Panc1 (cell line): ENCODE measurements at regions not wholly inside any gene's neighbourhood (a gene's known extent, or its start where the extent isn't known, plus 50 kb on each side); places are given as distances from the start of the nearest gene placed in this dataset.

Experiments used
- POLR2AphosphoS5 ChIP-seq: IDR thresholded peaks from 2 replicates; pipeline ENCODE4 v1.6.1; 2012; ENCODE audit warnings: mild to moderate bottlenecking, low read depth, low read length, moderate library complexity
- SIN3A ChIP-seq: IDR thresholded peaks from 2 replicates; pipeline ENCODE4 v1.6.1; 2012; ENCODE audit warnings: low read depth, mild to moderate bottlenecking, low read length, moderate library complexity, borderline replicate concordance; ENCODE audit not compliant: insufficient read depth
- TCF7L2 ChIP-seq: IDR thresholded peaks from 2 replicates; pipeline ENCODE4 v1.6.1; 2011; ENCODE audit warnings: mild to moderate bottlenecking, low read depth, low read length, inconsistent platforms
- TF ChIP-seq, protein P1 (sequence below): fragments of 450-650 bp; IDR thresholded peaks from 2 replicates; pipeline ENCODE4 v1.5.1; 2017; ENCODE audit warnings: mild to moderate bottlenecking
- TF ChIP-seq, protein P2 (sequence below), 2 experiments: IDR thresholded peaks; 2 replicates each; pipeline ENCODE4 v1.6.1; 2011 to 2012; ENCODE audit warnings: low read depth in 2 of 2, control low read depth in 1 of 2, low read length in 1 of 2, mild to moderate bottlenecking in 1 of 2, moderate library complexity in 1 of 2; ENCODE audit not compliant: insufficient read depth in 1 of 2

DNA sequence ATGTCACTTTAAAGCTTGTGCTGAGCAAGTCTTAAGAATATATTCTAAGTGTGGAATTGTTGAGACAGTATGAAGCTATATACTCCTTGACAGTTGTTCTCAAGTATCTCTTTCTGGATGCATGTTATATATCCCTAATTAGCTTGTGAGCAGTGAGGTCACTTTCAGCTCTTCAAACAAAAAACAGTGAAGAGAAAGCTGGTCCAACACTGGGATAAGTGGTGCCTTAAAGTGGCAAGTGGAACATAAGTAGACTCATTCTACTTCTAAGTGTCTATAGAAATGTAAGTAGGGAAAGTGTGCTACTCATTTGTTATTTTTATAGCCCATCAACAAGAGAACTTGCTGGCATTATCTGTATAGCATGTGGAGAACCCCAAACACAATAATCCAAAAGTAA is 133.1 kb upstream of the BACH2 start:
- TF ChIP-seq, protein P1, sequence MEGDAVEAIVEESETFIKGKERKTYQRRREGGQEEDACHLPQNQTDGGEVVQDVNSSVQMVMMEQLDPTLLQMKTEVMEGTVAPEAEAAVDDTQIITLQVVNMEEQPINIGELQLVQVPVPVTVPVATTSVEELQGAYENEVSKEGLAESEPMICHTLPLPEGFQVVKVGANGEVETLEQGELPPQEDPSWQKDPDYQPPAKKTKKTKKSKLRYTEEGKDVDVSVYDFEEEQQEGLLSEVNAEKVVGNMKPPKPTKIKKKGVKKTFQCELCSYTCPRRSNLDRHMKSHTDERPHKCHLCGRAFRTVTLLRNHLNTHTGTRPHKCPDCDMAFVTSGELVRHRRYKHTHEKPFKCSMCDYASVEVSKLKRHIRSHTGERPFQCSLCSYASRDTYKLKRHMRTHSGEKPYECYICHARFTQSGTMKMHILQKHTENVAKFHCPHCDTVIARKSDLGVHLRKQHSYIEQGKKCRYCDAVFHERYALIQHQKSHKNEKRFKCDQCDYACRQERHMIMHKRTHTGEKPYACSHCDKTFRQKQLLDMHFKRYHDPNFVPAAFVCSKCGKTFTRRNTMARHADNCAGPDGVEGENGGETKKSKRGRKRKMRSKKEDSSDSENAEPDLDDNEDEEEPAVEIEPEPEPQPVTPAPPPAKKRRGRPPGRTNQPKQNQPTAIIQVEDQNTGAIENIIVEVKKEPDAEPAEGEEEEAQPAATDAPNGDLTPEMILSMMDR = no peak
- TF ChIP-seq POLR2AphosphoS5 = no peak
- TF ChIP-seq TCF7L2 = no peak
- TF ChIP-seq, protein P2, sequence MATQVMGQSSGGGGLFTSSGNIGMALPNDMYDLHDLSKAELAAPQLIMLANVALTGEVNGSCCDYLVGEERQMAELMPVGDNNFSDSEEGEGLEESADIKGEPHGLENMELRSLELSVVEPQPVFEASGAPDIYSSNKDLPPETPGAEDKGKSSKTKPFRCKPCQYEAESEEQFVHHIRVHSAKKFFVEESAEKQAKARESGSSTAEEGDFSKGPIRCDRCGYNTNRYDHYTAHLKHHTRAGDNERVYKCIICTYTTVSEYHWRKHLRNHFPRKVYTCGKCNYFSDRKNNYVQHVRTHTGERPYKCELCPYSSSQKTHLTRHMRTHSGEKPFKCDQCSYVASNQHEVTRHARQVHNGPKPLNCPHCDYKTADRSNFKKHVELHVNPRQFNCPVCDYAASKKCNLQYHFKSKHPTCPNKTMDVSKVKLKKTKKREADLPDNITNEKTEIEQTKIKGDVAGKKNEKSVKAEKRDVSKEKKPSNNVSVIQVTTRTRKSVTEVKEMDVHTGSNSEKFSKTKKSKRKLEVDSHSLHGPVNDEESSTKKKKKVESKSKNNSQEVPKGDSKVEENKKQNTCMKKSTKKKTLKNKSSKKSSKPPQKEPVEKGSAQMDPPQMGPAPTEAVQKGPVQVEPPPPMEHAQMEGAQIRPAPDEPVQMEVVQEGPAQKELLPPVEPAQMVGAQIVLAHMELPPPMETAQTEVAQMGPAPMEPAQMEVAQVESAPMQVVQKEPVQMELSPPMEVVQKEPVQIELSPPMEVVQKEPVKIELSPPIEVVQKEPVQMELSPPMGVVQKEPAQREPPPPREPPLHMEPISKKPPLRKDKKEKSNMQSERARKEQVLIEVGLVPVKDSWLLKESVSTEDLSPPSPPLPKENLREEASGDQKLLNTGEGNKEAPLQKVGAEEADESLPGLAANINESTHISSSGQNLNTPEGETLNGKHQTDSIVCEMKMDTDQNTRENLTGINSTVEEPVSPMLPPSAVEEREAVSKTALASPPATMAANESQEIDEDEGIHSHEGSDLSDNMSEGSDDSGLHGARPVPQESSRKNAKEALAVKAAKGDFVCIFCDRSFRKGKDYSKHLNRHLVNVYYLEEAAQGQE (IDR thresholded peaks at IDR 0.05; ENCODE audit: insufficient read depth in 1 of 2, low read depth in 2 of 2, low read length in 1 of 2) = no peak
- TF ChIP-seq SIN3A = no peak
